ENCODE measurements at regions not wholly inside any gene's neighbourhood (a gene's known extent, or its start where the extent isn't known, plus 50 kb on each side); places are given as distances from the start of the nearest gene placed in this dataset.

GRCh38 chr4:111675746-111676145 lies 469.5 kb upstream of the FAM241A start:
- Histone ChIP-seq H3K27me3 (ENCODE audit: control insufficient read depth, insufficient read depth, low read length, poor library complexity, severe bottlenecking) (no peaks in the 10 kb centered on the region), H3K9me3 (ENCODE audit: control insufficient read depth, low read length) (no peaks in the 10 kb centered on the region), H3K4me1 (ENCODE audit: control insufficient read depth, insufficient read depth, low read length) (peaks cover 3% of the 10 kb centered on the region), H3K36me3 (ENCODE audit: control insufficient read depth, insufficient read depth, low read length) (no peaks in the 10 kb centered on the region), H3K4me3 (ENCODE audit: insufficient read depth, low read depth, low read length) (no peak overlapping the region), H3K27ac (ENCODE audit: insufficient read depth, low read depth, low read length, poor library complexity, severe bottlenecking) (no peak overlapping the region)
- 90 to 95% methylated on average over 5 of the region's 5 CpGs for WGBS, 2 experiments

GRCh38 chr4:111676533-111676932 lies 468.7 kb upstream of the FAM241A start:
- no peaks in the 10 kb centered on the region for H3K9me3 ChIP-seq (ENCODE audit: control insufficient read depth, low read length)
- H3K27me3 ChIP-seq (ENCODE audit: control insufficient read depth, insufficient read depth, low read length, poor library complexity, severe bottlenecking), result no peaks in the 10 kb centered on the region
- H3K4me1 ChIP-seq (ENCODE audit: control insufficient read depth, insufficient read depth, low read length), result peaks cover 3% of the 10 kb centered on the region
- H3K4me3 ChIP-seq (ENCODE audit: insufficient read depth, low read depth, low read length), result no peak overlapping the region
- no peaks in the 10 kb centered on the region for H3K36me3 ChIP-seq (ENCODE audit: control insufficient read depth, insufficient read depth, low read length)
- no peak overlapping the region for H3K27ac ChIP-seq (ENCODE audit: insufficient read depth, low read depth, low read length, poor library complexity, severe bottlenecking)

- H3K4me3 ChIP-seq (ENCODE audit: insufficient read depth, low read depth, low read length), result no peak overlapping the region
- WGBS, 2 experiments, result 100% methylated on average over 1 of the region's 1 CpG; no CpG with 5 or more reads in 1 of the 2 experiments
These were observed 466.8 kb upstream of the FAM241A start for GRCh38 chr4:111678479-111678878.

GRCh38 chr4:111678908-111679307 lies 466.3 kb upstream of the FAM241A start:
- Histone ChIP-seq H3K36me3 (ENCODE audit: control insufficient read depth, insufficient read depth, low read length) (no peaks in the 10 kb centered on the region), H3K27ac (ENCODE audit: insufficient read depth, low read depth, low read length, poor library complexity, severe bottlenecking) (no peak overlapping the region), H3K27me3 (ENCODE audit: control insufficient read depth, insufficient read depth, low read length, poor library complexity, severe bottlenecking) (no peaks in the 10 kb centered on the region), H3K4me1 (ENCODE audit: control insufficient read depth, insufficient read depth, low read length) (peaks cover 3% of the 10 kb centered on the region), H3K4me3 (ENCODE audit: insufficient read depth, low read depth, low read length) (no peak overlapping the region), H3K9me3 (ENCODE audit: control insufficient read depth, low read length) (no peaks in the 10 kb centered on the region)
- WGBS, 2 experiments, result 91 to 93% methylated on average over 2 to 3 of the region's 5 CpGs

More at GRCh38 chr4:111678479-111678878, 466.8 kb upstream of the FAM241A start:
- H3K4me1 ChIP-seq (ENCODE audit: control insufficient read depth, insufficient read depth, low read length), result peaks cover 3% of the 10 kb centered on the region
- H3K9me3 ChIP-seq (ENCODE audit: control insufficient read depth, low read length), result no peaks in the 10 kb centered on the region
- no peak overlapping the region for H3K27ac ChIP-seq (ENCODE audit: insufficient read depth, low read depth, low read length, poor library complexity, severe bottlenecking)
- H3K36me3 ChIP-seq (ENCODE audit: control insufficient read depth, insufficient read depth, low read length), result no peaks in the 10 kb centered on the region
- H3K27me3 ChIP-seq (ENCODE audit: control insufficient read depth, insufficient read depth, low read length, poor library complexity, severe bottlenecking), result no peaks in the 10 kb centered on the region

- 92 to 94% methylated on average over 3 of the region's 3 CpGs for WGBS, 2 experiments
- H3K4me1 ChIP-seq (ENCODE audit: control insufficient read depth, insufficient read depth, low read length), result peaks cover 3% of the 10 kb centered on the region
- H3K4me3 ChIP-seq (ENCODE audit: insufficient read depth, low read depth, low read length), result no peak overlapping the region
- H3K27me3 ChIP-seq (ENCODE audit: control insufficient read depth, insufficient read depth, low read length, poor library complexity, severe bottlenecking), result no peaks in the 10 kb centered on the region
- no peaks in the 10 kb centered on the region for H3K36me3 ChIP-seq (ENCODE audit: control insufficient read depth, insufficient read depth, low read length)
- no peak overlapping the region for H3K27ac ChIP-seq (ENCODE audit: insufficient read depth, low read depth, low read length, poor library complexity, severe bottlenecking)
- H3K9me3 ChIP-seq (ENCODE audit: control insufficient read depth, low read length), result no peaks in the 10 kb centered on the region
These were observed 464.0 kb upstream of the FAM241A start for GRCh38 chr4:111681270-111681669.

- Histone ChIP-seq H3K36me3 (ENCODE audit: control insufficient read depth, insufficient read depth, low read length) (no peaks in the 10 kb centered on the region), H3K9me3 (ENCODE audit: control insufficient read depth, low read length) (no peaks in the 10 kb centered on the region), H3K27ac (ENCODE audit: insufficient read depth, low read depth, low read length, poor library complexity, severe bottlenecking) (no peak overlapping the region), H3K4me3 (ENCODE audit: insufficient read depth, low read depth, low read length) (no peak overlapping the region), H3K27me3 (ENCODE audit: control insufficient read depth, insufficient read depth, low read length, poor library complexity, severe bottlenecking) (no peaks in the 10 kb centered on the region), H3K4me1 (ENCODE audit: control insufficient read depth, insufficient read depth, low read length) (peaks cover 3% of the 10 kb centered on the region)
- 92 to 94% methylated on average over 6 to 7 of the region's 7 CpGs for WGBS, 2 experiments
These were observed 463.5 kb upstream of the FAM241A start for GRCh38 chr4:111681751-111682150.

- no peaks in the 10 kb centered on the region for H3K36me3 ChIP-seq (ENCODE audit: control insufficient read depth, insufficient read depth, low read length)
- H3K27me3 ChIP-seq (ENCODE audit: control insufficient read depth, insufficient read depth, low read length, poor library complexity, severe bottlenecking), result no peaks in the 10 kb centered on the region
- H3K9me3 ChIP-seq (ENCODE audit: control insufficient read depth, low read length), result no peaks in the 10 kb centered on the region
- no peak overlapping the region for H3K4me3 ChIP-seq (ENCODE audit: insufficient read depth, low read depth, low read length)
- 95 to 98% methylated on average over 3 of the region's 3 CpGs for WGBS, 2 experiments
- no peak overlapping the region for H3K27ac ChIP-seq (ENCODE audit: insufficient read depth, low read depth, low read length, poor library complexity, severe bottlenecking)
- no peaks in the 10 kb centered on the region for H3K4me1 ChIP-seq (ENCODE audit: control insufficient read depth, insufficient read depth, low read length)
These were observed 460.0 kb upstream of the FAM241A start for GRCh38 chr4:111685205-111685604.

- H3K4me3 ChIP-seq (ENCODE audit: insufficient read depth, low read depth, low read length), result no peak overlapping the region
- H3K27me3 ChIP-seq (ENCODE audit: control insufficient read depth, insufficient read depth, low read length, poor library complexity, severe bottlenecking), result no peaks in the 10 kb centered on the region
- no peaks in the 10 kb centered on the region for H3K9me3 ChIP-seq (ENCODE audit: control insufficient read depth, low read length)
- H3K36me3 ChIP-seq (ENCODE audit: control insufficient read depth, insufficient read depth, low read length), result no peaks in the 10 kb centered on the region
- no peak overlapping the region for H3K27ac ChIP-seq (ENCODE audit: insufficient read depth, low read depth, low read length, poor library complexity, severe bottlenecking)
- no peaks in the 10 kb centered on the region for H3K4me1 ChIP-seq (ENCODE audit: control insufficient read depth, insufficient read depth, low read length)
These were observed 456.0 kb upstream of the FAM241A start for GRCh38 chr4:111689214-111689613.

GRCh38 chr4:111689731-111690130 lies 455.5 kb upstream of the FAM241A start:
- H3K36me3 ChIP-seq (ENCODE audit: control insufficient read depth, insufficient read depth, low read length), result no peaks in the 10 kb centered on the region
- no peaks in the 10 kb centered on the region for H3K4me1 ChIP-seq (ENCODE audit: control insufficient read depth, insufficient read depth, low read length)
- H3K27ac ChIP-seq (ENCODE audit: insufficient read depth, low read depth, low read length, poor library complexity, severe bottlenecking), result no peak overlapping the region
- no peak overlapping the region for H3K4me3 ChIP-seq (ENCODE audit: insufficient read depth, low read depth, low read length)
- H3K27me3 ChIP-seq (ENCODE audit: control insufficient read depth, insufficient read depth, low read length, poor library complexity, severe bottlenecking), result no peaks in the 10 kb centered on the region
- no peaks in the 10 kb centered on the region for H3K9me3 ChIP-seq (ENCODE audit: control insufficient read depth, low read length)
- WGBS, 2 experiments, result 100% methylated on average over 1 of the region's 1 CpG; no CpG with 5 or more reads in 1 of the 2 experiments

- Histone ChIP-seq H3K9me3 (ENCODE audit: control insufficient read depth, low read length) (no peaks in the 10 kb centered on the region), H3K4me1 (ENCODE audit: control insufficient read depth, insufficient read depth, low read length) (no peaks in the 10 kb centered on the region), H3K4me3 (ENCODE audit: insufficient read depth, low read depth, low read length) (no peak overlapping the region), H3K27me3 (ENCODE audit: control insufficient read depth, insufficient read depth, low read length, poor library complexity, severe bottlenecking) (no peaks in the 10 kb centered on the region), H3K36me3 (ENCODE audit: control insufficient read depth, insufficient read depth, low read length) (no peaks in the 10 kb centered on the region), H3K27ac (ENCODE audit: insufficient read depth, low read depth, low read length, poor library complexity, severe bottlenecking) (no peak overlapping the region)
- 91 to 95% methylated on average over 2 of the region's 2 CpGs for WGBS, 2 experiments
These were observed 451.5 kb upstream of the FAM241A start for GRCh38 chr4:111693758-111694157.

- WGBS, 2 experiments, result 96 to 100% methylated on average over 2 of the region's 2 CpGs
These were observed 449.6 kb upstream of the FAM241A start for GRCh38 chr4:111695677-111696076.

More at GRCh38 chr4:111695677-111696076, 449.6 kb upstream of the FAM241A start:
- H3K36me3 ChIP-seq (ENCODE audit: control insufficient read depth, insufficient read depth, low read length), result no peaks in the 10 kb centered on the region
- H3K9me3 ChIP-seq (ENCODE audit: control insufficient read depth, low read length), result no peaks in the 10 kb centered on the region
- H3K27ac ChIP-seq (ENCODE audit: insufficient read depth, low read depth, low read length, poor library complexity, severe bottlenecking), result no peak overlapping the region
- H3K4me3 ChIP-seq (ENCODE audit: insufficient read depth, low read depth, low read length), result no peak overlapping the region
- no peaks in the 10 kb centered on the region for H3K4me1 ChIP-seq (ENCODE audit: control insufficient read depth, insufficient read depth, low read length)
- H3K27me3 ChIP-seq (ENCODE audit: control insufficient read depth, insufficient read depth, low read length, poor library complexity, severe bottlenecking), result no peaks in the 10 kb centered on the region
